IPS-NIHi7 (cell line): ENCODE measurements at regions not wholly inside any gene's neighbourhood (a gene's known extent, or its start where the extent isn't known, plus 50 kb on each side); places are given as distances from the start of the nearest gene placed in this dataset.
A peak's percentile ranks its signal among the peaks of the same experiment; 100 is the strongest.

Source experiments
- DNase-seq: peaks from one replicate; pipeline ENCODE4 v3.0.0; 2012; ENCODE audit warnings: mixed read lengths; ENCODE audit errors: extremely low spot score

- no peak for DNase-seq
Measured at GRCh38 chr6:146903451-146903850, 300.8 kb upstream of the STXBP5 start.

GRCh38 chr6:146904596-146904995 lies 299.6 kb upstream of the STXBP5 start:
- DNase-seq: no peak

GRCh38 chr6:146905181-146905704 lies 299.0 kb upstream of the STXBP5 start:
- no peak for DNase-seq

GRCh38 chr6:146908786-146909185 lies 295.4 kb upstream of the STXBP5 start:
- DNase-seq: no peak

GRCh38 chr6:146909376-146909775 lies 294.8 kb upstream of the STXBP5 start:
- DNase-seq: no peak

GRCh38 chr6:146909886-146910285 lies 294.3 kb upstream of the STXBP5 start:
- no peak for DNase-seq

GRCh38 chr6:146910611-146911010 lies 293.6 kb upstream of the STXBP5 start:
- no peak for DNase-seq

- DNase-seq: no peak
Measured at GRCh38 chr6:146911635-146912215, 292.5 kb upstream of the STXBP5 start.

GRCh38 chr6:146912730-146913685 lies 291.2 kb upstream of the STXBP5 start:
- DNase-seq: no peak

- peak; percentile 82 for DNase-seq
Measured at GRCh38 chr6:146913842-146914488, 290.3 kb upstream of the STXBP5 start.

GRCh38 chr6:146914489-146915483 lies 289.4 kb upstream of the STXBP5 start:
- no peak for DNase-seq

- no peak for DNase-seq
Measured at GRCh38 chr6:146915671-146916127, 288.5 kb upstream of the STXBP5 start.

- no peak for DNase-seq
Measured at GRCh38 chr6:146916435-146917025, 287.7 kb upstream of the STXBP5 start.

GRCh38 chr6:146917182-146917581 lies 287.0 kb upstream of the STXBP5 start:
- no peak for DNase-seq

- DNase-seq: no peak
Measured at GRCh38 chr6:146917979-146918378, 286.2 kb upstream of the STXBP5 start.

GRCh38 chr6:146919017-146919416 lies 285.2 kb upstream of the STXBP5 start:
- DNase-seq: no peak

GRCh38 chr6:146923205-146923833 lies 280.9 kb upstream of the STXBP5 start:
- no peak for DNase-seq

- no peak for DNase-seq
Measured at GRCh38 chr6:146925846-146926245, 278.4 kb upstream of the STXBP5 start.

GRCh38 chr6:146928503-146928902 lies 275.7 kb upstream of the STXBP5 start:
- DNase-seq: no peak

- DNase-seq: no peak
Measured at GRCh38 chr6:146931214-146931613, 273.0 kb upstream of the STXBP5 start.
